Naive thymus-derived CD4-positive, alpha-beta T cell (primary cell): ENCODE measurements at regions not wholly inside any gene's neighbourhood (a gene's known extent, or its start where the extent isn't known, plus 50 kb on each side); places are given as distances from the start of the nearest gene placed in this dataset.

Experiments
- ATAC-seq: fragments of 150-1000 bp; cut with Tn5 transposase; 2 replicates; pipeline ENCODE4 v1.10.0; 2021; ENCODE audit warnings: mild to moderate bottlenecking, moderate library complexity
- CTCF ChIA-PET: fragments of 350-600 bp; sonication (Branson Sonifier 250); formaldehyde crosslinking; loops from one replicate; lab custom pipeline; 2021; ENCODE audit warnings: antibody characterized with exemption; lab: Charles Lee
- POLR2A ChIA-PET: fragments of 350-600 bp; sonication (Branson Sonifier 250); formaldehyde crosslinking; loops from one replicate; lab custom pipeline; 2021; ENCODE audit warnings: antibody characterized with exemption, inconsistent platforms; lab: Charles Lee
- DNase-seq, 9 donors: peaks; one replicate each; pipeline versions ENCODE4 v3.0.0 to v3.0.0-alpha.2; 2020 to 2022; ENCODE audit warnings: mixed read lengths in 1 of 9
- H3K27ac ChIP-seq: one replicate; pipeline ENCODE4 v1.7.0; 2013; ENCODE audit warnings: mild to moderate bottlenecking, low read depth, low read length, moderate library complexity
- H3K27me3 ChIP-seq, 2 donors: one replicate each; pipeline ENCODE4 v1.7.0; 2013; ENCODE audit warnings: low read length in 2 of 2, mild to moderate bottlenecking in 2 of 2, moderate library complexity in 2 of 2; ENCODE audit not compliant: control insufficient read depth in 2 of 2, insufficient read depth in 2 of 2
- H3K36me3 ChIP-seq, 3 experiments: 1 replicate in 2 of 3; 2 replicates in 1 of 3; pipeline ENCODE4 v1.7.0; 2013; ENCODE audit warnings: low read length in 3 of 3, mild to moderate bottlenecking in 3 of 3, moderate library complexity in 1 of 3; ENCODE audit not compliant: insufficient read depth in 3 of 3, control insufficient read depth in 2 of 3
- H3K4me1 ChIP-seq, 2 donors: one replicate each; pipeline ENCODE4 v1.7.0; 2013; ENCODE audit warnings: low read length in 2 of 2, mild to moderate bottlenecking in 2 of 2, moderate library complexity in 1 of 2; ENCODE audit not compliant: control insufficient read depth in 2 of 2, insufficient read depth in 2 of 2
- H3K4me3 ChIP-seq: 2 replicates; pipeline ENCODE4 v1.7.0; 2013; ENCODE audit warnings: mild to moderate bottlenecking, low read length
- H3K9me3 ChIP-seq, 3 experiments: 1 replicate in 2 of 3; 2 replicates in 1 of 3; pipeline ENCODE4 v1.7.0; 2013; ENCODE audit warnings: low read length in 3 of 3; ENCODE audit not compliant: control insufficient read depth in 2 of 3
- H3K27ac Mint-ChIP-seq, 9 donors: one replicate each; pipeline ENCODE4 v1.8.0; 2020 to 2022; ENCODE audit warnings: mixed read lengths in 9 of 9, mild to moderate bottlenecking in 8 of 9, moderate library complexity in 5 of 9, inconsistent platforms in 2 of 9
- H3K27me3 Mint-ChIP-seq, 5 donors: one replicate each; pipeline ENCODE4 v1.8.0; 2021 to 2022; ENCODE audit warnings: mixed read lengths in 5 of 5, mild to moderate bottlenecking in 1 of 5
- H3K36me3 Mint-ChIP-seq, 5 donors: one replicate each; pipeline ENCODE4 v1.8.0; 2020 to 2022; ENCODE audit warnings: mixed read lengths in 5 of 5, mild to moderate bottlenecking in 3 of 5, inconsistent platforms in 1 of 5
- H3K4me1 Mint-ChIP-seq, 7 donors: one replicate each; pipeline ENCODE4 v1.8.0; 2020 to 2022; ENCODE audit warnings: mixed read lengths in 7 of 7, mild to moderate bottlenecking in 3 of 7, inconsistent platforms in 1 of 7
- H3K4me3 Mint-ChIP-seq, 10 donors: one replicate each; pipeline ENCODE4 v1.8.0; 2020 to 2022; ENCODE audit warnings: mild to moderate bottlenecking in 10 of 10, mixed read lengths in 10 of 10, moderate library complexity in 6 of 10, inconsistent platforms in 2 of 10
- H3K9me3 Mint-ChIP-seq, 11 donors: one replicate each; pipeline ENCODE4 v1.8.0; 2020 to 2022; ENCODE audit warnings: mixed read lengths in 11 of 11, mild to moderate bottlenecking in 4 of 11, inconsistent platforms in 1 of 11, moderate library complexity in 1 of 11
- intact Hi-C, 2 donors: fragments of 100-400 bp; cut with micrococcal nuclease; formaldehyde crosslinking; loops; one replicate each; pipeline ENCODE4 v1.15.1; 2023

GRCh38 chrX:147788641-147789350, 122.9 kb upstream of the FMR1 start:
- Histone ChIP-seq H3K9me3 (no peaks in the 10 kb centered on the region), H3K4me1 (no peaks in the 10 kb centered on the region), H3K36me3 (no peaks in the 10 kb centered on the region), H3K4me3 (no peak overlapping the region), H3K27ac (no peak overlapping the region), H3K27me3 (no peaks in the 10 kb centered on the region)
- Mint-ChIP-seq H3K9me3 (peaks cover 0 to 2% (median 0%) of the 10 kb centered on the region in 11 donors), H3K4me3 (no peak overlapping the region), H3K36me3 (no peaks in the 10 kb centered on the region), H3K27ac (no peak overlapping the region), H3K27me3 (no peaks in the 10 kb centered on the region), H3K4me1 (peaks cover 0 to 2% (median 0%) of the 10 kb centered on the region in 7 donors)
- ChIA-PET POLR2A (no interaction called here), CTCF (no interaction called here)
- no peak for ATAC-seq
- intact Hi-C loops, result no loop called here
- no peak for DNase-seq

- Mint-ChIP-seq H3K4me3 (no peak overlapping the region), H3K27me3 (peaks cover 0 to 4% (median 0%) of the 10 kb centered on the region in 5 donors), H3K36me3 (peaks cover 0 to 2% (median 0%) of the 10 kb centered on the region in 5 donors), H3K9me3 (peaks cover 0 to 4% (median 0%) of the 10 kb centered on the region in 11 donors), H3K4me1 (peaks cover 0 to 6% (median 0%) of the 10 kb centered on the region in 7 donors), H3K27ac (no peak overlapping the region)
- intact Hi-C loops, result loop anchor here in 1 of 2 donors (5.0 to 10.0 kb wide), 2 partner anchors 63 to 176 kb away; no protein-coding TSS in a partner anchor
- no peak overlapping the region for H3K4me3 ChIP-seq
- H3K27me3 ChIP-seq, result no peaks in the 10 kb centered on the region
- DNase-seq, result no peak
- H3K36me3 ChIP-seq, result no peaks in the 10 kb centered on the region
- no peaks in the 10 kb centered on the region for H3K9me3 ChIP-seq
- ChIA-PET POLR2A (no interaction called here), CTCF (no interaction called here)
- H3K4me1 ChIP-seq, result no peaks in the 10 kb centered on the region
- H3K27ac ChIP-seq, result no peak overlapping the region
- ATAC-seq, result no peak
These were observed 111.1 kb upstream of the FMR1 start for GRCh38 chrX:147800663-147801062.

GRCh38 chrX:147803948-147804347, 107.8 kb upstream of the FMR1 start:
- no peaks in the 10 kb centered on the region for H3K9me3 ChIP-seq
- POLR2A ChIA-PET, result no interaction called here
- intact Hi-C loops, result loop anchor here in 1 of 2 donors (1.0 to 10.0 kb wide), 4 partner anchors 41 to 328 kb away; no protein-coding TSS in a partner anchor
- Mint-ChIP-seq H3K27ac (no peak overlapping the region), H3K27me3 (peaks cover 0 to 4% (median 0%) of the 10 kb centered on the region in 5 donors), H3K4me3 (no peak overlapping the region), H3K9me3 (no peaks in the 10 kb centered on the region), H3K4me1 (peaks cover 0 to 6% (median 0%) of the 10 kb centered on the region in 7 donors), H3K36me3 (no peaks in the 10 kb centered on the region)
- no peak overlapping the region for H3K4me3 ChIP-seq
- H3K27ac ChIP-seq, result no peak overlapping the region
- no peak for ATAC-seq
- CTCF ChIA-PET, result no interaction called here
- no peaks in the 10 kb centered on the region for H3K36me3 ChIP-seq
- H3K27me3 ChIP-seq, result no peaks in the 10 kb centered on the region
- DNase-seq, result peak in 1 of 9 donors; percentile 3
- no peaks in the 10 kb centered on the region for H3K4me1 ChIP-seq

GRCh38 chrX:147811803-147812202, 99.9 kb upstream of the FMR1 start:
- CTCF ChIA-PET, result no interaction called here
- H3K4me1 Mint-ChIP-seq, result no peaks in the 10 kb centered on the region
- DNase-seq (no peak), ATAC-seq (no peak)
- no peaks in the 10 kb centered on the region for H3K9me3 ChIP-seq
- intact Hi-C loops, result no loop called here
- H3K4me3 Mint-ChIP-seq, result no peak overlapping the region
- no peaks in the 10 kb centered on the region for H3K36me3 Mint-ChIP-seq
- H3K36me3 ChIP-seq, result no peaks in the 10 kb centered on the region
- no peak overlapping the region for H3K27ac ChIP-seq
- H3K27me3 Mint-ChIP-seq, result peaks cover 0 to 10% (median 4%) of the 10 kb centered on the region in 5 donors
- no peak overlapping the region for H3K27ac Mint-ChIP-seq
- H3K27me3 ChIP-seq, result no peaks in the 10 kb centered on the region
- no peaks in the 10 kb centered on the region for H3K9me3 Mint-ChIP-seq
- POLR2A ChIA-PET, result no interaction called here
- H3K4me3 ChIP-seq, result no peak overlapping the region
- no peaks in the 10 kb centered on the region for H3K4me1 ChIP-seq

- no peak overlapping the region for H3K27ac ChIP-seq
- no peak for DNase-seq
- Mint-ChIP-seq H3K27me3 (peaks cover 0 to 9% (median 3%) of the 10 kb centered on the region in 5 donors), H3K9me3 (peaks cover 0 to 14% (median 7%) of the 10 kb centered on the region in 11 donors), H3K27ac (no peak overlapping the region), H3K4me3 (no peak overlapping the region), H3K4me1 (no peaks in the 10 kb centered on the region), H3K36me3 (no peaks in the 10 kb centered on the region)
- no peak overlapping the region for H3K4me3 ChIP-seq
- intact Hi-C loops, result no loop called here
- no peaks in the 10 kb centered on the region for H3K27me3 ChIP-seq
- ChIA-PET POLR2A (no interaction called here), CTCF (no interaction called here)
- H3K36me3 ChIP-seq, result no peaks in the 10 kb centered on the region
- ATAC-seq, result no peak
- no peaks in the 10 kb centered on the region for H3K4me1 ChIP-seq
- no peaks in the 10 kb centered on the region for H3K9me3 ChIP-seq
These were observed 84.6 kb upstream of the FMR1 start for GRCh38 chrX:147827070-147827469.

- peaks cover 0 to 12% (median 4%) of the 10 kb centered on the region in 11 donors for H3K9me3 Mint-ChIP-seq
- H3K9me3 ChIP-seq, result no peaks in the 10 kb centered on the region
- peaks cover 0 to 7% (median 0%) of the 10 kb centered on the region in 5 donors for H3K27me3 Mint-ChIP-seq
- no peak overlapping the region for H3K4me3 ChIP-seq
- no peaks in the 10 kb centered on the region for H3K4me1 ChIP-seq
- no peaks in the 10 kb centered on the region for H3K36me3 Mint-ChIP-seq
- no peaks in the 10 kb centered on the region for H3K36me3 ChIP-seq
- DNase-seq (no peak), ATAC-seq (no peak)
- H3K27ac ChIP-seq, result no peak overlapping the region
- no peaks in the 10 kb centered on the region for H3K27me3 ChIP-seq
- intact Hi-C loops, result no loop called here
- no peak overlapping the region for H3K4me3 Mint-ChIP-seq
- peaks cover 0 to 5% (median 0%) of the 10 kb centered on the region in 7 donors for H3K4me1 Mint-ChIP-seq
- POLR2A ChIA-PET, result no interaction called here
- no peak overlapping the region for H3K27ac Mint-ChIP-seq
- CTCF ChIA-PET, result no interaction called here
These were observed 83.0 kb upstream of the FMR1 start for GRCh38 chrX:147828719-147829118.
